ENCODE measurements at regions not wholly inside any gene's neighbourhood (a gene's known extent, or its start where the extent isn't known, plus 50 kb on each side); places are given as distances from the start of the nearest gene placed in this dataset.
A peak's percentile ranks its signal among the peaks of the same experiment; 100 is the strongest.

DNA sequence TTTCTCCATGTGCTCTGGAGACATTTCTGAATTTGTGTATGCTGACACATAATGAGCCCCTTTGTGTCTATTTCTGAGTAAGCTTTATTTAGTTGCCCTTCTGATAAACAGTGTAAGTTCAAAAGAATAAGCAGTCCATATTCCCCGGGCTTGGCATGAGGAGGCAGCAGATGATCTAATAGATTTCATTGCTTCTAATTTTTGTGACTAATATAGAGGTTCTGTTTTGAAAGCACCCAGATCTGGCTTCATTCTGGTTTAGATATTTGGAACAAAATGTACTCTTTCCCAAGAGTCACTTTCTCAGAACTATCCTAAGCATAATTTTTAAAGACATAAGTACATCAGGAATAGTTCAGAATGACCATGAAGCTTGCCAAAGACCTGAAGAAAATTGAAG is 290.9 kb downstream of the BTG1 start:
- no peaks in the 10 kb centered on the region for H3K27me3 ChIP-seq
- DNase-seq (ENCODE audit: low spot score): no peak
- TF ChIP-seq CTCF (IDR thresholded peaks at IDR 0.05): no peak
- no peaks in the 10 kb centered on the region for H3K36me3 ChIP-seq
- peak overlapping the region in 1 of 2 donors; percentile 46 for H3K27ac ChIP-seq
- H3K9me3 ChIP-seq: no peaks in the 10 kb centered on the region
- H3K4me3 ChIP-seq: no peak overlapping the region
- H3K4me1 ChIP-seq: no peaks in the 10 kb centered on the region

DNA sequence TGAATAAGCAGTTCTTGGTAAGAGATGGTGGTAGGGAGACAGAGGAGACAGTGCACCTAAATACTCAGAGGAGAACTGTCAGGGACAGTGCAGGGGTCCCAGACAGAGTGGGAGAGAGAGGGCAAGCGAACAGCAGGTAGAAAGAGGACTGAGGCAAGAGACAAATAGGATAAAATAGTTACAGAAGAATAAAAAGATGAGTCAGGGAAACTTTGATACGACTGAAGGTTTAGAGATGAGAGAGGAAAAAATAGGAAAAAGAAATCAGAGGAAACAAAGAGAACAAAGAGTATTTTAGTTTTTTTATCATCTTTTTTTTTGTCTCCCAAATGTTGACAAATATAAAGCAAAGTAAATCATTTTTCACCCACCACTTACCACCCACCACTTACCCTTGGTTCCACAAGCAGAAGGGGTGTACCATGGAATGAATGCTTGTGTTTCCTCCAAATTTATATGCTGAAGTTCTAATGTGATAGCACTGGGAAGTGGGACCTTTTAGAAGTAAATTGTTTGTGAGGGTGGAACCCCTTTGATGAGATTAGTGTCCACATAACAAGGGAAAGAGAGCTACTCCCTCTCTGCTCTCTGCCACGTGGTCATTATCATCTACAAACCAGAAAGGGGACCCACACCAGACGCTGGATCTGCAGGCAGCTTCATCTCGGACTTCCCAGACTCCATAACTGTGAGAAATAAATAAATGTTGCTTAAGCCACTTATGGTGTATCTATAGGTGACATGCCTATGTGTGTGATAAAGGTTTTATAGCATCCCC is 292.1 kb downstream of the BTG1 start:
- Histone ChIP-seq H3K4me1 (no peaks in the 10 kb centered on the region), H3K27ac (no peak overlapping the region), H3K36me3 (no peaks in the 10 kb centered on the region), H3K27me3 (no peaks in the 10 kb centered on the region), H3K4me3 (no peak overlapping the region), H3K9me3 (no peaks in the 10 kb centered on the region)
- TF ChIP-seq CTCF (IDR thresholded peaks at IDR 0.05): no peak
- DNase-seq (ENCODE audit: low spot score): no peak

DNA sequence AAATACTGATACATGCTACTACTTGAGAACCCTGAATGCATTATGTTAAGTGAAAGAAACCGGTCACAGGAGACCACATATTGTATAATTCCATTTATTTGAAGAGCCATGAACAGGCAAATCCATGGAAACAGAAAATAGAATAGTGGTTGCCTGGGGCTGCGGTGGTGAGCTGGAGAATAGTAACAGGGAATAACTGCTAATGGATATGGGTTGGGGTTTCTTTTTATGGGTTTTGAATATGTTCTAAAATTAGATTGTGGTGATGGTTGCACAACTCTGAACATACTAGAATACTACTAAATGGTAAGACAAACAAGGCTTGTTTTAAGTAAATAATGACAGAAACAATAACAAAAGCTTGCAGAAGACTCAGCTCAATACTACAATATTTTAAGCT is 293.0 kb downstream of the BTG1 start:
- TF ChIP-seq CTCF (IDR thresholded peaks at IDR 0.05): no peak
- Histone ChIP-seq H3K4me3 (no peak overlapping the region), H3K27me3 (no peaks in the 10 kb centered on the region), H3K9me3 (no peaks in the 10 kb centered on the region), H3K36me3 (no peaks in the 10 kb centered on the region), H3K4me1 (no peaks in the 10 kb centered on the region), H3K27ac (no peak overlapping the region)
- DNase-seq (ENCODE audit: low spot score): no peak

- Histone ChIP-seq H3K27me3 (no peaks in the 10 kb centered on the region), H3K27ac (no peak overlapping the region), H3K4me1 (no peaks in the 10 kb centered on the region), H3K9me3 (no peaks in the 10 kb centered on the region), H3K36me3 (no peaks in the 10 kb centered on the region), H3K4me3 (no peak overlapping the region)
- TF ChIP-seq CTCF (IDR thresholded peaks at IDR 0.05): no peak
- DNase-seq (ENCODE audit: low spot score): no peak
Observed at GRCh38 chr12:91851741-91852477, 293.7 kb downstream of the BTG1 start.

DNA sequence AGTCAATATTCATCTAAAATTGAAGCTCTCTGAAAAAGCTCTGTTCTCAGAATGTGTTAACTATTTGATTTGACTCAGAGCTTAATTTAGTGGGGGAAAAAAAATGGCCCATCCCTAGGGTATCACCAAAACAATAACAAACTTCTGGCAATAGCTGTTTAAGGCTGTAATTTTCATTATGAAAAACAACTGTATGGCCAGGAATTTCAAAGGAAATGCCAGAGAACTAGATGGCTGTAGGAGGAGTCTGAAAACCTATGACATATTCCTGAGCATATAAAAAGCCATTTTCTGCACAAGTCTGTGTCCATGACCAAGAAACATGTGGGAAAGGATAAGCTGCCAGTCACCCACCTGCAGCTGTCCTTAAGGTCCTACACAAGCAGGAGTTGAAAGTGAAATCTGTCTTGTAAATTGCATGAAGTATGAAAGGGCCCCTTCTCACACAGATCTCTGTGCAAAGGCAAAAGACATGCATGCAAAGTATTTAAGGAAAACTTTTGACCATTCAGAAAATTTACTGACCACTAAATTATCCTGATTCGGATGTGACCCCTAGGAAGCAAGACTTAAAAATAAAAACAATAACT is 299.1 kb downstream of the BTG1 start:
- no peak for DNase-seq (ENCODE audit: low spot score)
- H3K4me1 ChIP-seq: no peaks in the 10 kb centered on the region
- no peaks in the 10 kb centered on the region for H3K36me3 ChIP-seq
- H3K27me3 ChIP-seq: no peaks in the 10 kb centered on the region
- H3K9me3 ChIP-seq: no peaks in the 10 kb centered on the region
- no peak overlapping the region for H3K27ac ChIP-seq
- no peak for TF ChIP-seq CTCF (IDR thresholded peaks at IDR 0.05)
- no peak overlapping the region for H3K4me3 ChIP-seq

Measured in right atrium auricular region (tissue), 2 donors.